Myocyte (in vitro differentiated cells): ENCODE measurements at regions not wholly inside any gene's neighbourhood (a gene's known extent, or its start where the extent isn't known, plus 50 kb on each side); places are given as distances from the start of the nearest gene placed in this dataset.

Experiments used
- DNase-seq: peaks from one replicate; pipeline ENCODE4 v3.0.0-alpha.2; 2012; ENCODE audit warnings: low read depth

- DNase-seq: no peak
Observed at GRCh38 chr5:6914347-6914746, 201.1 kb downstream of the TENT4A start.

DNA sequence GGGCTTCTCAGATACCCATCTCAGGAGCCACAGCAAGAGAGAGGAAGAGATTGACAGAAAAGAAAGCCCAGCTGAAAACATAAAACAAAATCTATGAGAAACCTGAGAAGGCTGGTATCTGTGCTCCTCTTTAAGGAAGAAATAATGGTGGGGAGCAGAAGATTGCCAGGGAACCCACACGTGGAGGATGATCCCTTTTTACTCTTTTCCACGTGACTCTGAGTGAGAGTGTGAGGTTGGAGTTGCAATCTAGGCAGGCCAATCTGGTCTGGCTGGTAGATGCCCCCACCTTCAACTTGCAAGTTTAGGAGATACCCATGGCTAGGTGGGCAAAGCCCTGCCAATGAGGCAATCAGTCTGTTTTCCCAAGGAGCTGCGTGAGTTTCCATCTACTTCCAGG lies 202.3 kb downstream of the TENT4A start:
- no peak for DNase-seq

GRCh38 chr5:6918255-6918654 lies 205.0 kb downstream of the TENT4A start:
- DNase-seq: no peak

DNA sequence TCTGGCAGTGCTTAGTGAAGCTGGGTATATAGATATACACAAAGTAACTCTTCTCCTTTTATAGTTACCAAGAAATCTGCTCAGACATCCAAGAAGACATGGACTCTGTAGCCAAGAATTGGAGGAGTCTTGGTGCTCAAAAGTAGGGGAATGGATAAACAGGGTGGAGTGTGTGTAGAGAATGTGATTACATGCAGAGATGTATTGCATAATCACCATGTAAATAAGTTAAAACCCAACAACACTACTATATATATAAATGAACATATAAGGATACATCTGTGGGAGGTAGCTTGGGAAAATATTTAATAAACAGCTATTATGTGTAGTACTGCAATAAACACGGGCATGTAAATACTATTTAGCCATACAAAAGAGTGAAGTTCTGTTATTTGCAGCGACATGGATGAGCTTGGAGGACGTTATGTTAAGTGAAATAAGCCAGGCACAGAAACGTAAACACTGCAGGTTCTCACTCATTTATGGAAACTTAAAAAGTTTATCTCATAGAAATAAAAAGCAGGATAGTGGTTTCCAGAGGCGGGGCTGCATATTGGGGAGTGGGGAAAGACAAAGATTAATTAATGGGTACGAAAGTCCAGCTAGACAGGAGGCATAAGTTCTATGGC lies 207.5 kb downstream of the TENT4A start:
- DNase-seq: no peak

DNA sequence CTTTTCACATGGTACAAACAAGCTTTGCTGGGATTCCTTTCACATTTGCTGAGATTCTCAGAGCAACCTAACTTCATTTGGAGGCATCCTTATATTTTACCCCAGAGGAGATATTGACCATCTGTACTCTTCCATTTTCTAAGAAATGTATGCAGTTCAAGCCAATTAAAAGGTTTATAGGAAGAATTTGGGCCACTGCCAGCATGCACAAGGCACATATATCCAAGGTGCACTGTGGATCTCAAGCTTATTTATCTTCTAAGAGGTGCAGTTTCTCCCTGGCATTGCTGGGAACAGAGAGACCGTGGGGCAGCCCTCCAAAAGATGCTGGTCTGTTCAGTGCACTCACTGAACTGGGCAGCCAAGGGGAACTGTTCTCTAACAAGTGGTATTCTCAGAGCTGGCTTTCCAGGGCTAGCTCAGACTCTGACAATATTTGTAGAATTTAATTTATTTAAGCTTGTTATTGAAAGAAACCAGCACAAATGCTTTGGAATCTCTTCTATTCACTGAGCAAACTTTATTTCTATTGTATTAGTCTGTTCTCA lies 213.3 kb downstream of the TENT4A start:
- no peak for DNase-seq

- DNase-seq: no peak
Observed at GRCh38 chr5:6936031-6936430, 222.8 kb downstream of the TENT4A start.

DNA sequence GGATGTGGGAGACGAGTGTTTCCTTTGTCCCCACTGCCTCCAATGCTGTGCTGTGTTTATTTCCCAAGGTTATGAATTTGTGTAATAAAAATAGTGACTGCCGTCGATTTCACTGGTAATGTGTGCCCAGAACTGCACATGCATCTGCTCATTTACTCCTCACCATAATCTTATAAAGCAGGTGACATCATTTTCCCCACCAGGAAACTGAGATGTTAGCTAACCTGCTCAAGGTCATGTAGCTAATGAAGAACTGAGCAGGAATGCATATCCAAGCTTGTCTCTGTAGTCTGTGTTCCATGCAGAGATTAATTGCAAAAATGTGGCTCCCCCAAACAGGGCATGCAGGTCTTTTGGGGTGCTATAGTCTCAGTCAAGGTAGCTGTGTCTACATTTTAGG lies 224.4 kb downstream of the TENT4A start:
- DNase-seq: no peak

GRCh38 chr5:6941631-6942030 lies 228.4 kb downstream of the TENT4A start:
- DNase-seq: no peak

GRCh38 chr5:6943197-6944112 lies 230.2 kb downstream of the TENT4A start:
- DNase-seq: no peak

GRCh38 chr5:6948562-6948961 lies 235.3 kb downstream of the TENT4A start:
- DNase-seq: no peak

GRCh38 chr5:6949230-6949629 lies 236.0 kb downstream of the TENT4A start:
- DNase-seq: no peak

GRCh38 chr5:6950250-6950649 lies 237.0 kb downstream of the TENT4A start:
- DNase-seq: no peak

DNA sequence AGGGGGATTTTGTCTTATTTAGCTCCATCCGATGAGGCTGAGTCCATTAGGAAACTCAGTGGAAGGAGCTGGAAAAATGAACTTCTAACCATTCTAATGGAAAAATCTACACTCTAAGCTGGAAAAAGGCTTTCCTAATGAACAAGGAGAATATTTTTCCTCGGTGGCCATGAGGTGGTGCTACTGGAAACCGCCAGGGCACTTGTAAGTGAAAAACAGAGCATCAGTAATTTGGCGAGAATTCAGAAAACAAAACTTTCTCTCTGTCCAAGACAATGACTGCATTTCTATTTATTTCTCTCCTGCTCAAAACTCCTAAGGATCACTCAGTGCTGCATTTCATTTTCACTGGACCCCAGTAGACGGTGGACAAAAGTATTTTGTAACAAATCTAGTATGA lies 237.6 kb downstream of the TENT4A start:
- no peak for DNase-seq

GRCh38 chr5:6961123-6961522 lies 247.9 kb downstream of the TENT4A start:
- DNase-seq: no peak

GRCh38 chr5:6961837-6962635 lies 248.8 kb downstream of the TENT4A start:
- no peak for DNase-seq

DNA sequence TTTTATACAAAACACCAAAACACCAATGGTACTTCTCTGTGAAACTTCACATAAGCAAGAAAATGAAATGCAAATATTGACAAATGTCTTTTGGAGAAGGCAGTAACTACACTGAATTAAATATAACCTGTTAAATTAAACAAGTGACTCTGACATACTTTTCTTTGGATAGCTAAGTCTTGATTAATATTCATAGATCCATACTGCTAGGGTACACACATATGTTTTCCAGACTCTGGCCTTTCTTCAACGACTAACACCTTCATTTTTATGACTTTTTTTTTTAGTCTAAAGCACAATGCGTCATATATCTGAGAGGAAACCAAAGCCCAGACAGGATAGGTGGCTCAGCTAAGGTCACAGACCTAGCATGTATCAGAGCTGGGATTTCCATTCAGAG lies 263.7 kb downstream of the TENT4A start:
- no peak for DNase-seq

- DNase-seq: no peak
Observed at GRCh38 chr5:6979061-6979460, 265.8 kb downstream of the TENT4A start.

DNA sequence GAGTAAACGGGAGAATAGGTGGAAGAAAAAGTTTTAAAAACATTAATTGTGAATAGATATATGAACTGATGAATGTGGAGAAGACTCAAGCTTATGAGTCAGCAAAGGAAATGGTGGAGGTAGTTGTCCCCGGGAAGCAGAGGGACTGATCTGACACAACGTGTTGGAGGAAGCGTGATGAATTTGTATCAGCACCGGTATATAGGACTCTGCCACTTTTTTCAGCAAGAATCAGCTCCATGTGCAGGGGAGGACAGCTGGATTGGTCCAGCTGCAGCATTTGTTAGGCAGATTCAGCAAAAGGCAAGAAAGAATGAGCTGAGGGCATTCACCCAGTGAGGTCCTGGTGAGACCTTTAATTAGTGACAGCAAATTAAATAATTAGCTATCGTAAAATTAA lies 276.0 kb downstream of the TENT4A start:
- DNase-seq: no peak

DNA sequence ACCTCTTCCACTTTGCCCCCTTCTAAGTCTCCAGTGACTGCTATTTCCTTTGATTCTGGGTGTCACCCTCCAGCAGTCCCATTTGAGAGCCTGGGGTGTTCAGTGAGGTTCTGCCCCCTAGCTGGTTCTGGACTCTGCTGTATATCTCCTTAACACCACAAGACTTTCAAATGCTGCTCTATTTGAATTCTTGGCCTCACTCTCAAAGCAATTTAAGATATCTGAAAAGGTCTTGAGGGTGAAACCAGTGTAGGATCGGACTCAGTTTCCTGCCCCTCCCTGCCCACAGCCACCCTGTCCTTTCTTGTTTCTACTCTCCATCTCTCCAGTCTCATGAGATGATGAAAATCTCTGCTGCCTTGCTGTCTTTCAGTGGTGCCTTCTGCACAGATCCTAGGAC lies 280.9 kb downstream of the TENT4A start:
- DNase-seq: no peak

DNA sequence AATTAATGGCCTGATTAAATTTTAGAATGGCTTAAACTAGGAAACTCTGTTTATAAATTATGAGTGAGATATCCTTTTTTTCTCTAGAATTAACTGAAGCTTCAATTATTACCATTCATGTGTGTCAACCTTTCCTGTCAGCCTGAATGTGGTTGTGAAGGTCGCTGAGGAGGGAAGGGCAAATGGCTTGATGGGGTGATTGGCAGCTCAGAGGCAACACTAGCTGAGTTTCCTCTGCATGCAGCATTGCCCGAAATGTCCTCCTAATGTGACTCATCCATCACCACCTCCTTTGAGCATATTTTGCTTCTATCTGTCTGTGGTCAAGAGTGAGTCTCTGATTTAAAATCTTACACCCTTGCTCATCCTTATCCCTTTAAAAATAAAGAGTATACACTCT lies 281.9 kb downstream of the TENT4A start:
- DNase-seq: no peak

DNA sequence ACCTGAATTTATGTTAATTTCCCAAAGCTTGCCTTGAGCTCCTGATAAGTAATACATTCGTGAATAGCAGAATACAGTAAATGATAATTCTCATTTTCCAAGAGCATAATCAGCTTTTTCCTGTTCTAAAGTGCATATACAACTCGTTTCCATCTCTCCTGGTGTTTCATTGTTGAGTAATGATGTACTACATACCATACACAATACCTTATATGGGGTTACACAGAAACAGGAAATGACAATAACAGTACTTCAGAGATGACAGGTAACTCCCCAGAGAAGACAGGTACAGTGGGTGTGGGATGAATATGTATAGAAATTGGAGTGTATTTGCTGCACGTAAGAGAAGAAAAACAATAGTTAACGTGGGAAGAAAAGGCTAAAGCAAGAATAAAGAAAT lies 287.1 kb downstream of the TENT4A start:
- DNase-seq: no peak

GRCh38 chr5:7010591-7010990 lies 297.4 kb downstream of the TENT4A start:
- no peak for DNase-seq
